Activated CD8-positive, alpha-beta memory T cell treated with anti-CD3 and anti-CD28 coated beads, Interleukin-2, amount 10 ng/mL, durations not matched to agents 7 days and 5 days (primary cell): ENCODE measurements at regions not wholly inside any gene's neighbourhood (a gene's known extent, or its start where the extent isn't known, plus 50 kb on each side); places are given as distances from the start of the nearest gene placed in this dataset.
"Not testable (repeated sequence)": the region's sequence is repeated elsewhere in the genome, so short reads cannot be mapped to it uniquely, and the experiment has no call there.

Experiments
- ATAC-seq: fragments of 150-1000 bp; cut with Tn5 transposase; one replicate; pipeline ENCODE4 v1.10.0; 2021; ENCODE audit warnings: moderate library complexity
- CTCF ChIA-PET: fragments of 350-600 bp; sonication (Branson Sonifier 250); formaldehyde crosslinking; loops from one replicate; lab custom pipeline; 2021; ENCODE audit warnings: antibody characterized with exemption; lab: Charles Lee
- DNase-seq: peaks from one replicate; pipeline ENCODE4 v3.0.0-alpha.2; 2020
- H3K27ac Mint-ChIP-seq: one replicate; pipeline ENCODE4 v1.8.0; 2021; ENCODE audit warnings: mild to moderate bottlenecking, mixed read lengths
- H3K27me3 Mint-ChIP-seq: one replicate; pipeline ENCODE4 v1.8.0; 2021; ENCODE audit warnings: mixed read lengths
- H3K36me3 Mint-ChIP-seq: one replicate; pipeline ENCODE4 v1.8.0; 2021; ENCODE audit warnings: mild to moderate bottlenecking, mixed read lengths
- H3K4me1 Mint-ChIP-seq: one replicate; pipeline ENCODE4 v1.8.0; 2021; ENCODE audit warnings: mixed read lengths
- H3K4me3 Mint-ChIP-seq: one replicate; pipeline ENCODE4 v1.8.0; 2021; ENCODE audit warnings: mild to moderate bottlenecking, moderate library complexity, mixed read lengths
- H3K9me3 Mint-ChIP-seq: one replicate; pipeline ENCODE4 v1.8.0; 2022; ENCODE audit warnings: low read depth, mixed read lengths

DNA sequence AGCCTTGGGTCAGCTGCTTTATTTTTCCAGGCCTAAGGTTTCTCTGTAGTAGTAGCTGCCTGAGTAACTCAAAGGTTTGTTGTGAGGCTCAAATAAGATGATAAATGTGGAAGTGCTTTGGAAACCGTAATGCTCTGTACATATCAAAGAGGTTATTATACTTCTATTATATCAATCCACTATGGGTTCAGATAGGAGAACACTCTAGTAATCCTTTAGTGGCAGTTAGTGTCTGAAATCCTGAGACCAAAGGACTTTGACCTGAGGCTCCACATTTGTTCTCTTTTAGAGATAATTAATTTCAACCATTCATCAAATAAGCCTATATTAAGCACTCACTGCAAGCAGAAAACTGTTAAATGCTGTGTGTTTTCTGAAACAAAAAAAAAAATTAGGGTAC lies 128.6 kb upstream of the BCL6 start:
- Mint-ChIP-seq H3K9me3 (no peaks in the 10 kb centered on the region), H3K36me3 (peaks cover 5% of the 10 kb centered on the region), H3K27me3 (no peaks in the 10 kb centered on the region), H3K4me1 (peaks cover 22% of the 10 kb centered on the region), H3K4me3 (no peak overlapping the region), H3K27ac (no peak overlapping the region)
- ATAC-seq = no peak
- no peak for DNase-seq
- CTCF ChIA-PET = no interaction called here

GRCh38 chr3:187875863-187876262 lies 130.6 kb upstream of the BCL6 start:
- peaks cover 7% of the 10 kb centered on the region for H3K4me1 Mint-ChIP-seq
- no peaks in the 10 kb centered on the region for H3K9me3 Mint-ChIP-seq
- ATAC-seq (no peak), DNase-seq (no peak)
- no peaks in the 10 kb centered on the region for H3K27me3 Mint-ChIP-seq
- no peak overlapping the region for H3K4me3 Mint-ChIP-seq
- no peak overlapping the region for H3K27ac Mint-ChIP-seq
- CTCF ChIA-PET = no interaction called here
- peaks cover 5% of the 10 kb centered on the region for H3K36me3 Mint-ChIP-seq

DNA sequence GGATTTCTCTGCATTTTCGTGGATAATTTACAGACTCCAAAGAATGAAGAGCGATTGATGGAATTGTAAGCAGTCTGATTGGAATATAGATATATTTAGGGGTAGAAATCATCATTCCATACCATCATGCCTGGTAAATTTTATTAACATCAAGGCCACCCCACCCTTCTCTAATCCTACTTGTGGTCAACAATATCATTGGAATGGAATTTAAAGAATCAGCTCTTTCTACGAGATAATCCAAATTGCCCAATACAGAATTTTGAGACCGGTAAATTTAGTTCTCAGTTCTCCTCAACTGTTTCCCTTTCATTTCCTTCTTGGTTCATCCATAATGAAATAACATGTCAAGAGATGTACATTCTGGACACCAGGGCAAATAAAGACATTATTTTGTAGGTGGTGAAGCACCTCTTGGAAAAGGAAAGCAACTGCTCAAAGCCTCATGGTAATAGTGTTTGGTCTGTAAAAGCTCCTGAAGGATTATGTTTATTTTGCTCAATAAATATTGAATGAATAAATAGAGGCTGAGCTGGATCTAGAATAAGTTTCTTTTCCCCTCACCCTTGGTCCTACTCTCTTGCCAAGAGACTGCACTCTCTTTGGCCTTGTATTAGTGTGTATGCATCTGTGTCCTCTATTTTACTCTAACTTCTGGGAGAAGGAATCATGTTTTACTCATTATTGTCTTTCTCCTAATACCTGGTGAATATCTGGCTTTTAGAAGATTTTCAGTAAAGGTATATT lies 133.7 kb upstream of the BCL6 start:
- H3K27me3 Mint-ChIP-seq = peaks cover 4% of the 10 kb centered on the region
- no peak overlapping the region for H3K4me3 Mint-ChIP-seq
- no peaks in the 10 kb centered on the region for H3K9me3 Mint-ChIP-seq
- H3K27ac Mint-ChIP-seq = no peak overlapping the region
- CTCF ChIA-PET = no interaction called here
- H3K4me1 Mint-ChIP-seq = no peaks in the 10 kb centered on the region
- no peak for DNase-seq
- H3K36me3 Mint-ChIP-seq = peaks cover 8% of the 10 kb centered on the region
- ATAC-seq = no peak

DNA sequence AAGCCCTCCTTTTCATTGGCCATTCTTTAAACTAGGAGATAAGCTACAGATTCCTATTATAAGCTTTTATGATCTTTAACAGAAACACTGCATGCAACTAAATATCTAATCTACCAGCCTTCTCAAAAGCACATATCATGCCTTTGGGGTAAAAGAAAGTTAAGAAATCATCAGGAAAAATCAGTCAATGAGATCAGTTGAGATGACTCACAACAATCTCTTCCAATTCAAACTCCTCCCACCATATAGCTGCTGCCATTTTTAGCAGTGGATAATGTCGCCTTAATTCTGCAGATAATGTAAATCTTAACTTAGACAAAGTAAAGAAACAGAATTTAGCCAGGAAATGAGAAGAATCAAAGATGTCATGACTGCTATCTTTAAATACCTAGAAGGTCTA lies 135.2 kb upstream of the BCL6 start:
- DNase-seq (no peak), ATAC-seq (no peak)
- H3K4me3 Mint-ChIP-seq = no peak overlapping the region
- H3K9me3 Mint-ChIP-seq = no peaks in the 10 kb centered on the region
- CTCF ChIA-PET = interaction anchor here (1.6 kb wide), 1 partner anchor 11 kb away, joined by 3 read pairs; no protein-coding TSS in a partner anchor
- H3K27ac Mint-ChIP-seq = no peak overlapping the region
- H3K27me3 Mint-ChIP-seq = peaks cover 4% of the 10 kb centered on the region
- peaks cover 8% of the 10 kb centered on the region for H3K36me3 Mint-ChIP-seq
- H3K4me1 Mint-ChIP-seq = no peaks in the 10 kb centered on the region

- DNase-seq (no peak), ATAC-seq (no peak)
- H3K4me3 Mint-ChIP-seq = no peak overlapping the region
- peaks cover 4% of the 10 kb centered on the region for H3K27me3 Mint-ChIP-seq
- H3K4me1 Mint-ChIP-seq = no peaks in the 10 kb centered on the region
- CTCF ChIA-PET = interaction anchor here (1.6 kb wide), 1 partner anchor 11 kb away, joined by 3 read pairs; no protein-coding TSS in a partner anchor
- H3K36me3 Mint-ChIP-seq = peaks cover 9% of the 10 kb centered on the region
- H3K27ac Mint-ChIP-seq = no peak overlapping the region
- no peaks in the 10 kb centered on the region for H3K9me3 Mint-ChIP-seq
Observed at GRCh38 chr3:187880851-187881250, 135.6 kb upstream of the BCL6 start.

DNA sequence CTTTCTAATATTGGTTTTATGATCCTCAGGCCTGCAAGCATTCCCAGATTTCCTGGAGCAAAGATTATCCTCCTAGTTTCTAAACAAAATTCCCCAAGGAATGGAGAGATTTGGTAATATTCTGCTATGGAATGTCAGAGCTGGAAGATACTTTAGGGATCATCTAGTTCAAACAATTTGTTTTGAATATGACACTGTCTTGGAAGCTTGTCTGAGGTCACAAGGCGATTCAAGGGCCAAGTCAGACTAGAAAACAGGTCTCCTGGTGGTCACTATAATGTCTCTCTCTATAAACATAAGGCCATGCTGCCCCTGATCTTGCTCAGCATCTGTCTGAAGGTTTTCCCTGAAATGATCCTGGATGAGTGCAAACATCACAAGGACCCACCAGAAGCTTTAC lies 143.4 kb upstream of the BCL6 start:
- no peak for DNase-seq
- no peak overlapping the region for H3K4me3 Mint-ChIP-seq
- CTCF ChIA-PET = no interaction called here

GRCh38 chr3:187889106-187889505 lies 143.8 kb upstream of the BCL6 start:
- no peaks in the 10 kb centered on the region for H3K27me3 Mint-ChIP-seq
- CTCF ChIA-PET = interaction anchor here (1.4 kb wide), 1 partner anchor 148 kb away, joined by 4 read pairs; no protein-coding TSS in a partner anchor
- DNase-seq (no peak), ATAC-seq (no peak)
- H3K4me3 Mint-ChIP-seq = no peak overlapping the region
- H3K36me3 Mint-ChIP-seq = peaks cover 12% of the 10 kb centered on the region
- peaks cover 10% of the 10 kb centered on the region for H3K4me1 Mint-ChIP-seq
- no peak overlapping the region for H3K27ac Mint-ChIP-seq
- peaks cover 2% of the 10 kb centered on the region for H3K9me3 Mint-ChIP-seq

More for the DNA sequence above, 143.4 kb upstream of the BCL6 start:
- Mint-ChIP-seq H3K27me3 (peaks cover under 1% of the 10 kb centered on the region), H3K4me1 (peaks cover 10% of the 10 kb centered on the region), H3K9me3 (peaks cover 2% of the 10 kb centered on the region), H3K36me3 (peaks cover 12% of the 10 kb centered on the region), H3K27ac (no peak overlapping the region)
- ATAC-seq = no peak

- H3K9me3 Mint-ChIP-seq = peaks cover 2% of the 10 kb centered on the region
- peak overlapping the region; percentile 79 for H3K27ac Mint-ChIP-seq
- H3K4me3 Mint-ChIP-seq = peak overlapping the region; percentile 13
- H3K36me3 Mint-ChIP-seq = peaks cover 12% of the 10 kb centered on the region
- ATAC-seq = peak; percentile 33
- H3K27me3 Mint-ChIP-seq = no peaks in the 10 kb centered on the region
- H3K4me1 Mint-ChIP-seq = peaks cover 10% of the 10 kb centered on the region
- DNase-seq = no peak
- CTCF ChIA-PET = interaction anchor here (1.4 kb wide), 1 partner anchor 149 kb away, joined by 4 read pairs; no protein-coding TSS in a partner anchor
Observed at GRCh38 chr3:187889601-187890404, 144.5 kb upstream of the BCL6 start.

DNA sequence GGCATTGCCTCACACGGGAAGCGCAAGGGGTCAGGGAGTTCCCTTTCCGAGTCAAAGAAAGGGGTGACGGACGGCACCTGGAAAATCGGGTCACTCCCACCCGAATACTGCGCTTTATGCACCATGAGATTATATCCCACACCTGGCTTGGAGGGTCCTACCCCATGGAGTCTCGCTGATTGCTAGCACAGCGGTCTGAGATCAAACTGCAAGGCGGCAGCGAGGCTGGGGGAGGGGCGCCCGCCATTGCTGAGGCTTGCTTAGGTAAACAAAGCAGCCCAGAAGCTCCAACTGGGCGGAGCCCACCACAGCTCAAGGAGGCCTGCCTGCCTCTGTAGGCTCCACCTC lies 145.1 kb upstream of the BCL6 start:
- Mint-ChIP-seq H3K4me1 (peaks cover 10% of the 10 kb centered on the region), H3K36me3 (peaks cover 12% of the 10 kb centered on the region)
- H3K4me3 Mint-ChIP-seq, H3K9me3 Mint-ChIP-seq, H3K27ac Mint-ChIP-seq, ATAC-seq, DNase-seq, H3K27me3 Mint-ChIP-seq: not testable (repeated sequence)
- CTCF ChIA-PET = interaction anchor here (1.4 kb wide), 1 partner anchor 150 kb away, joined by 4 read pairs; no protein-coding TSS in a partner anchor

GRCh38 chr3:187896646-187897045 lies 151.4 kb upstream of the BCL6 start:
- DNase-seq = no peak
- no peak overlapping the region for H3K27ac Mint-ChIP-seq
- H3K36me3 Mint-ChIP-seq = no peaks in the 10 kb centered on the region
- no peaks in the 10 kb centered on the region for H3K9me3 Mint-ChIP-seq
- CTCF ChIA-PET = no interaction called here
- no peak overlapping the region for H3K4me3 Mint-ChIP-seq
- peaks cover 9% of the 10 kb centered on the region for H3K27me3 Mint-ChIP-seq
- H3K4me1 Mint-ChIP-seq = peaks cover 3% of the 10 kb centered on the region
- ATAC-seq = no peak

DNA sequence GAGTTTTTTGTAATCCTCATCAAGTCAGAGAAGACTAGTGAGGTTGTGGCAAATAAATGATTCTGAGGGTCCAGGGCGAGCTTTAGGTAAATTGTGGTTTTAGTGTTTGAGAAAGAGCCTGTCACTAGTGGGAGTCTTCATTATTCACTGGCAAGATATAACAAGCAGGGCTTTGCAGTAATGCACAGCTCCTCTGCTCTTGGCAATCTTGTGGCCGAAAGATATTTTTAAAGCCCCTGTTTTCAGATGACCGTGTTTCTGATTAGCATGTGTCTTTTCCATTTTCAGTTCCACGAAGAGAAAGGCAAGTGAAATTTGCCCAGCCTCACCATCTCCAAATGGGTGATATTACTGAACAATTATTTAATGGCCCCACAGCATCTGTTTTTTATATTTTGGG lies 154.0 kb upstream of the BCL6 start:
- Mint-ChIP-seq H3K4me1 (peaks cover 7% of the 10 kb centered on the region), H3K27ac (no peak overlapping the region), H3K27me3 (peaks cover 12% of the 10 kb centered on the region), H3K36me3 (no peaks in the 10 kb centered on the region), H3K9me3 (peaks cover 2% of the 10 kb centered on the region), H3K4me3 (no peak overlapping the region)
- no peak for DNase-seq
- ATAC-seq = no peak
- CTCF ChIA-PET = interaction anchor here (2.8 kb wide), 1 partner anchor 159 kb away, joined by 8 read pairs; no protein-coding TSS in a partner anchor

DNA sequence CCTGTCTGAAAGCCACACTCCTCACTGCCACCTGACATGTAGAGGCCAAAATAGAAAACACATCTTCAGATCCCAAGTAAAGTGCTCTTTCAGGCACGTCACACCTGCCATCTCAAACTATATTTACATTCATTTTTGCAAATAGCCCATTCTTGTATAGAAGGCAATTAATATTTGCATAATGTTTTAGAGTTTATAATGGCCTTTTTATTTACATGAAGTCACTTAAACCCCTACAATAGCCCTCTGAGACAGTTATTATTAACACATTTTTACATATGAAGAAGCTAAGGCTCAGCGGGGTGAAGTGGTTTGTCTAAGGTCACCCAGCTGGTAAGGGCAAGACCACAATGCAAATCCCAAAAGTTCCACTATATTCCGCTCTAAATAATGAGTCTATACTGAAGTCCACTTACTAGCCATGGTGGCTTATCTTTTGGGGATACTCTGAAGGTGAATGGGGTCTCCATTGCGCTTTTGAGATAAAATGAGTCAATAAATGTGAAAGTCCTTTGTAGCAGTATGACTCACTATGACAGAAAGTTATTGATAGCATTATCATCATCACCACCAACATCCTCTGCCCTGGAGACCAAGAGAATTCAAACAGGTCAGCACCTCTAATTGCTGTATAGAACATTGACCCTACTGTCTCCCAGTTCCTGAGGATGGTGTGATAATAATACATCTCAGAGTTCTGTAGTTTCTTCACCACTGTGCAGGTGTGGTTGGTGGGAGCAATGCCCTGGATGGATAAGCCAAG lies 155.9 kb upstream of the BCL6 start:
- Mint-ChIP-seq H3K27ac (no peak overlapping the region), H3K4me1 (peaks cover 7% of the 10 kb centered on the region), H3K36me3 (no peaks in the 10 kb centered on the region), H3K4me3 (no peak overlapping the region), H3K27me3 (peaks cover 12% of the 10 kb centered on the region), H3K9me3 (peaks cover 2% of the 10 kb centered on the region)
- CTCF ChIA-PET = interaction anchor here (2.8 kb wide), 1 partner anchor 160 kb away, joined by 8 read pairs; no protein-coding TSS in a partner anchor
- no peak for DNase-seq
- no peak for ATAC-seq

- H3K27me3 Mint-ChIP-seq = peaks cover 12% of the 10 kb centered on the region
- no peak overlapping the region for H3K4me3 Mint-ChIP-seq
- peaks cover 2% of the 10 kb centered on the region for H3K9me3 Mint-ChIP-seq
- peaks cover 7% of the 10 kb centered on the region for H3K4me1 Mint-ChIP-seq
- no peak for DNase-seq
- CTCF ChIA-PET = interaction anchor here (2.8 kb wide), 1 partner anchor 161 kb away, joined by 8 read pairs; no protein-coding TSS in a partner anchor
- no peaks in the 10 kb centered on the region for H3K36me3 Mint-ChIP-seq
- H3K27ac Mint-ChIP-seq = no peak overlapping the region
- no peak for ATAC-seq
Observed at GRCh38 chr3:187902041-187902471, 156.8 kb upstream of the BCL6 start.
